Fibroblast of lung (primary cell): ENCODE measurements at regions not wholly inside any gene's neighbourhood (a gene's known extent, or its start where the extent isn't known, plus 50 kb on each side); places are given as distances from the start of the nearest gene placed in this dataset.

Source experiments
- CTCF ChIP-seq, 2 donors: IDR thresholded peaks in 1 of 2; conservative IDR thresholded peaks in 1 of 2; 1 replicate in 1 of 2; 2 replicates in 1 of 2; pipeline ENCODE4 v1.5.1; 2011 to 2012; ENCODE audit warnings: low read length in 2 of 2, control low read depth in 1 of 2, inconsistent platforms in 1 of 2, low read depth in 1 of 2, mild to moderate bottlenecking in 1 of 2
- EZH2 ChIP-seq: IDR thresholded peaks from 2 replicates; pipeline ENCODE4 v1.5.1; 2012; ENCODE audit warnings: low read length, control low read depth, mild to moderate bottlenecking; ENCODE audit errors: missing control alignments

- TF ChIP-seq EZH2 (no peak), CTCF (conservative IDR thresholded peaks at IDR 0.05 in 1 of 2, IDR thresholded peaks at IDR 0.05 in 1 of 2; ENCODE audit: low read depth in 1 of 2, low read length in 2 of 2) (no peak)
Observed at GRCh38 chr22:46096051-46096450, 54.3 kb upstream of the PPARA start.
